ENCODE measurements at regions not wholly inside any gene's neighbourhood (a gene's known extent, or its start where the extent isn't known, plus 50 kb on each side); places are given as distances from the start of the nearest gene placed in this dataset.

- DNase-seq (ENCODE audit: low read depth, low spot score) (no peak), ATAC-seq (no peak), FAIRE-seq (no peak)
- BruUV-seq (replicated peaks), result no TSS peak
- ChIA-PET POLR2A (no interaction called here), CTCF (no interaction called here), RAD21 (ENCODE audit: unreplicated experiment) (no interaction called here), SMC1A (ENCODE audit: uncharacterized antibody, unreplicated experiment) (no interaction called here)
- no peaks in the 10 kb centered on the region; a peak in 1 of 4 replicates for H3K27me3 ChIP-seq (replicated peaks in 1 of 2; ENCODE audit: control insufficient read depth in 2 of 2, insufficient read depth in 2 of 2, low read length in 1 of 2)
- no peaks in the 10 kb centered on the region for H3K4me1 ChIP-seq (ENCODE audit: control insufficient read depth, insufficient read depth, low read length)
- no peaks in the 10 kb centered on the region for H3K9me3 ChIP-seq (replicated peaks; ENCODE audit: control insufficient read depth, insufficient read depth, low read length)
- TF ChIP-seq SREBF2 (IDR thresholded peaks at IDR 0.05; ENCODE audit: low read length), result no peak
- intact Hi-C loops (cut with micrococcal nuclease; ENCODE audit: unreplicated experiment), result no loop called here
- H4K20me1 ChIP-seq (ENCODE audit: control insufficient read depth, insufficient read depth), result no peaks in the 10 kb centered on the region
- no peak overlapping the region for H3K27ac ChIP-seq (ENCODE audit: control insufficient read depth, insufficient read depth)
- no peak overlapping the region for H3K9ac ChIP-seq (ENCODE audit: control insufficient read depth, insufficient read depth, low read length)
- 20% methylated on average over 4 of the region's 4 CpGs for WGBS (ENCODE audit: insufficient coverage, insufficient replicate concordance, low lambda C conversion rate, missing lambda C conversion rate)
- in situ Hi-C loops (cut with MboI), result no loop called here
- no peak overlapping the region for H2AFZ ChIP-seq (ENCODE audit: control insufficient read depth, low read depth, low read length)
- H3K79me2 ChIP-seq (ENCODE audit: control insufficient read depth, insufficient read depth, low read length), result no peaks in the 10 kb centered on the region
- H3K36me3 ChIP-seq (ENCODE audit: control insufficient read depth in 2 of 2, insufficient read depth in 2 of 2, low read length in 1 of 2), result no peaks in the 10 kb centered on the region
- no peak overlapping the region for H3K4me3 ChIP-seq
- H3K4me2 ChIP-seq (ENCODE audit: control insufficient read depth, insufficient read depth), result no peak overlapping the region
These were observed 165.8 kb downstream of the FBXO15 start for GRCh38 chr18:73981796-73982195.

- TF ChIP-seq MXI1 (IDR thresholded peaks at IDR 0.05; ENCODE audit: low read depth, low read length), result no peak
- peak in 1 of 3 experiments; percentile 6; a peak in 1 of 6 replicates for TF ChIP-seq CTCF (IDR thresholded peaks at IDR 0.05 in 2 of 3, conservative IDR thresholded peaks at IDR 0.05 in 1 of 3; ENCODE audit: control insufficient read depth in 2 of 3, extremely low read depth in 1 of 3, insufficient read depth in 1 of 3, low read depth in 3 of 3, low read length in 3 of 3)
- Histone ChIP-seq H3K36me3 (ENCODE audit: control insufficient read depth in 2 of 2, insufficient read depth in 2 of 2, low read length in 1 of 2) (no peaks in the 10 kb centered on the region), H2AFZ (ENCODE audit: control insufficient read depth, low read depth, low read length) (no peak overlapping the region), H3K4me2 (ENCODE audit: control insufficient read depth, insufficient read depth) (no peak overlapping the region), H3K9ac (ENCODE audit: control insufficient read depth, insufficient read depth, low read length) (no peak overlapping the region), H3K79me2 (ENCODE audit: control insufficient read depth, insufficient read depth, low read length) (no peaks in the 10 kb centered on the region), H3K4me1 (ENCODE audit: control insufficient read depth, insufficient read depth, low read length) (no peaks in the 10 kb centered on the region), H4K20me1 (ENCODE audit: control insufficient read depth, insufficient read depth) (no peaks in the 10 kb centered on the region), H3K4me3 (no peak overlapping the region), H3K27me3 (replicated peaks in 1 of 2; ENCODE audit: control insufficient read depth in 2 of 2, insufficient read depth in 2 of 2, low read length in 1 of 2) (no peaks in the 10 kb centered on the region; a peak in 1 of 4 replicates), H3K9me3 (replicated peaks; ENCODE audit: control insufficient read depth, insufficient read depth, low read length) (no peaks in the 10 kb centered on the region), H3K27ac (ENCODE audit: control insufficient read depth, insufficient read depth) (no peak overlapping the region)
- 59% methylated on average over 9 of the region's 9 CpGs for WGBS (ENCODE audit: insufficient coverage, insufficient replicate concordance, low lambda C conversion rate, missing lambda C conversion rate)
- in situ Hi-C loops (cut with MboI), result no loop called here
- SMC1A ChIA-PET (ENCODE audit: uncharacterized antibody, unreplicated experiment), result interaction anchor here (1.4 kb wide), 1 partner anchor 10 kb away, joined by 3 read pairs; no protein-coding TSS in a partner anchor
- POLR2A ChIA-PET, result no interaction called here
- DNase-seq (ENCODE audit: low read depth, low spot score) (no peak), FAIRE-seq (no peak), ATAC-seq (no peak)
- RAD21 ChIA-PET (ENCODE audit: unreplicated experiment), result no interaction called here
- CTCF ChIA-PET, result interaction anchor here (1.4 kb wide), 1 partner anchor 10 kb away, joined by 3 read pairs; no protein-coding TSS in a partner anchor
- BruUV-seq (replicated peaks), result no TSS peak
- intact Hi-C loops (cut with micrococcal nuclease; ENCODE audit: unreplicated experiment), result no loop called here
These were observed 167.2 kb downstream of the FBXO15 start for GRCh38 chr18:73980289-73980979.
